ENCODE measurements at regions not wholly inside any gene's neighbourhood (a gene's known extent, or its start where the extent isn't known, plus 50 kb on each side); places are given as distances from the start of the nearest gene placed in this dataset.

DNA sequence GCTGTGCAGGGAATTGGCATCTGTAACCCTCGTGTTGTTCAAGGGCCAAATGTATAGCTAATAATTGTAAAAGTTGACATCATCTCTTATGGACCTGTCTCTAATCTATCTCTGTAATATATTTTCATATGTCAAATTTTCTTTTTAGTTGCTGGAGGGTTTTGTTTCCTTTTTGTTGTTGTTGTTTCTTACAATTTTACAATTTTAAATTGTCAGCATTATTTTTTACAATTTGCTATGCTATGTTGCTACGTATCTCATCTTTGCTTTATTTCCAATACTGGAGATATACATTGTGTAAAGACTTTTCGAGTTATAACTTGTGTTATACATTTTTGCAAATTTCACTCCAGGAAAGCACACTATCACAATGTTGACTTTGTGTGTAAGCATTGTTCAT is 290.2 kb upstream of the SP4 start:
- BruUV-seq (replicated peaks) = no TSS peak
- Histone ChIP-seq H3K9me3 (replicated peaks; ENCODE audit: control insufficient read depth, insufficient read depth, low read length) (no peaks in the 10 kb centered on the region), H3K4me3 (replicated peaks in 1 of 3; ENCODE audit: insufficient read depth in 1 of 3, low read depth in 1 of 3, low read length in 3 of 3) (no peak overlapping the region), H2AFZ (ENCODE audit: low read depth, low read length) (no peak overlapping the region), H3K4me1 (ENCODE audit: control insufficient read depth, extremely low read depth, insufficient read depth, low read length) (no peaks in the 10 kb centered on the region), H3K27ac (ENCODE audit: insufficient read depth, low read depth, low read length) (no peak overlapping the region), H3K36me3 (ENCODE audit: control insufficient read depth in 2 of 2, extremely low read depth in 1 of 2, insufficient read depth in 2 of 2, low read length in 2 of 2) (no peaks in the 10 kb centered on the region), H3K4me2 (ENCODE audit: insufficient read depth, low read length) (no peak overlapping the region), H3K79me2 (ENCODE audit: control insufficient read depth, insufficient read depth, low read length) (no peaks in the 10 kb centered on the region), H3K27me3 (ENCODE audit: control insufficient read depth in 2 of 2, insufficient read depth in 2 of 2, low read length in 2 of 2) (no peaks in the 10 kb centered on the region), H3K9me1 (replicated peaks; ENCODE audit: control insufficient read depth, extremely low read depth, insufficient read depth, low read length) (no peaks in the 10 kb centered on the region), H4K20me1 (replicated peaks; ENCODE audit: control insufficient read depth, extremely low read depth, insufficient read depth, low read length) (no peaks in the 10 kb centered on the region), H3K9ac (replicated peaks; ENCODE audit: extremely low read depth, insufficient read depth, low read length) (no peak overlapping the region)
- TF ChIP-seq GATA2 (IDR thresholded peaks at IDR 0.05; ENCODE audit: insufficient read depth, insufficient read length, low read depth, low read length) (no peak), MYC (IDR thresholded peaks at IDR 0.05; ENCODE audit: low read depth, low read length) (no peak)
- FAIRE-seq = no peak
- intact Hi-C loops (cut with micrococcal nuclease) = no loop called here
- DNase-seq (ENCODE audit: low read depth, low spot score) = no peak
- CTCF ChIA-PET = no interaction called here
- POLR2A ChIA-PET = no interaction called here
- dilution Hi-C loops (cut with MboI; ENCODE audit: extremely low pct_ligation_motif_present, low sequenced_read_pairs) = no loop called here

DNA sequence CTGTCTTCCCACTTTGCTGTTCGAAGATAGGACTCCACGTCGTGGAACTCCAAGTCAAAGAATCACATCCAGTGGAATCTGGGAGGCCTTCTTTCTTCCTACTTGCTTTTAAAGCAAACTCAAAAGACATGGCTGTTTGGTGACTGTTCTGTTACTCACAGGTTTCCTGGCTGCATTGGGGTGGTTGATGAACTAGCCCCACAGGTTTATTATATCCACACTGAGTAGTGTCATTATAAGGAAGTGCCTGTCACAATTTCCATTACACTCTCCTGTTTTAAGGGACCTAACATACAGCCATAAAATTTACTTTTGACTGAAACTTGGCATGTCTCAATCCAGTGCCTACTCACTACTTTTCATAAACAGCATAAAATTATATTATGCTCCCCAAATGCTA is 287.3 kb upstream of the SP4 start:
- H3K4me2 ChIP-seq (ENCODE audit: insufficient read depth, low read length) = no peak overlapping the region
- H3K9me3 ChIP-seq (replicated peaks; ENCODE audit: control insufficient read depth, insufficient read depth, low read length) = no peaks in the 10 kb centered on the region
- H3K36me3 ChIP-seq (ENCODE audit: control insufficient read depth in 2 of 2, extremely low read depth in 1 of 2, insufficient read depth in 2 of 2, low read length in 2 of 2) = no peaks in the 10 kb centered on the region
- no peak overlapping the region for H2AFZ ChIP-seq (ENCODE audit: low read depth, low read length)
- no peak overlapping the region for H3K27ac ChIP-seq (ENCODE audit: insufficient read depth, low read depth, low read length)
- H3K27me3 ChIP-seq (ENCODE audit: control insufficient read depth in 2 of 2, insufficient read depth in 2 of 2, low read length in 2 of 2) = no peaks in the 10 kb centered on the region
- dilution Hi-C loops (cut with MboI; ENCODE audit: extremely low pct_ligation_motif_present, low sequenced_read_pairs) (no loop called here), intact Hi-C loops (cut with micrococcal nuclease) (no loop called here)
- DNase-seq (ENCODE audit: low read depth, low spot score) = no peak
- CTCF ChIA-PET = no interaction called here
- POLR2A ChIA-PET = no interaction called here
- no peak overlapping the region for H3K4me3 ChIP-seq (replicated peaks in 1 of 3; ENCODE audit: insufficient read depth in 1 of 3, low read depth in 1 of 3, low read length in 3 of 3)
- H3K4me1 ChIP-seq (ENCODE audit: control insufficient read depth, extremely low read depth, insufficient read depth, low read length) = no peaks in the 10 kb centered on the region
- no peak for FAIRE-seq
- BruUV-seq (replicated peaks) = no TSS peak
- H4K20me1 ChIP-seq (replicated peaks; ENCODE audit: control insufficient read depth, extremely low read depth, insufficient read depth, low read length) = no peaks in the 10 kb centered on the region
- H3K79me2 ChIP-seq (ENCODE audit: control insufficient read depth, insufficient read depth, low read length) = no peaks in the 10 kb centered on the region
- H3K9ac ChIP-seq (replicated peaks; ENCODE audit: extremely low read depth, insufficient read depth, low read length) = no peak overlapping the region
- no peaks in the 10 kb centered on the region for H3K9me1 ChIP-seq (replicated peaks; ENCODE audit: control insufficient read depth, extremely low read depth, insufficient read depth, low read length)
- TF ChIP-seq POLR2AphosphoS5 (IDR thresholded peaks at IDR 0.05; ENCODE audit: insufficient read depth, low read depth, low read length) = no peak
- TF ChIP-seq JUN (IDR thresholded peaks at IDR 0.05; ENCODE audit: borderline replicate concordance, insufficient read depth, insufficient read length, low read depth) = no peak

Data from endothelial cell of umbilical vein (primary cell).